Gastrocnemius medialis (tissue), 4 donors: ENCODE measurements at regions not wholly inside any gene's neighbourhood (a gene's known extent, or its start where the extent isn't known, plus 50 kb on each side); places are given as distances from the start of the nearest gene placed in this dataset.

Experiments
- CTCF ChIP-seq, 5 experiments: fragments of 450-650 bp in 3 of 5; fragments of 200-600 bp in 2 of 5; sonication (generic) in 2 of 5; IDR thresholded peaks in 4 of 5; conservative IDR thresholded peaks in 1 of 5; 1 replicate in 4 of 5; 2 replicates in 1 of 5; pipeline ENCODE4 v1.5.1; 2016 to 2019; ENCODE audit warnings: antibody characterized with exemption in 5 of 5, mild to moderate bottlenecking in 3 of 5, moderate library complexity in 3 of 5
- POLR2A ChIP-seq, 2 donors: fragments of 450-650 bp; IDR thresholded peaks; one replicate each; pipeline ENCODE4 v1.6.1; 2017; ENCODE audit warnings: antibody characterized with exemption in 2 of 2, mild to moderate bottlenecking in 2 of 2, moderate library complexity in 2 of 2

- TF ChIP-seq CTCF (IDR thresholded peaks at IDR 0.05 in 4 of 5, conservative IDR thresholded peaks at IDR 0.05 in 1 of 5) (no peak), POLR2A (IDR thresholded peaks at IDR 0.05) (no peak)
These were observed 81.9 kb upstream of the TMEM178A start for GRCh38 chr2:39583781-39584180.
